NCI-H460 (cell line): ENCODE measurements at regions not wholly inside any gene's neighbourhood (a gene's known extent, or its start where the extent isn't known, plus 50 kb on each side); places are given as distances from the start of the nearest gene placed in this dataset.

Experiments used
- DNase-seq: peaks from one replicate; pipeline ENCODE4 v3.0.0-alpha.2; 2016; ENCODE audit warnings: low read depth; ENCODE audit errors: extremely low read depth

DNA sequence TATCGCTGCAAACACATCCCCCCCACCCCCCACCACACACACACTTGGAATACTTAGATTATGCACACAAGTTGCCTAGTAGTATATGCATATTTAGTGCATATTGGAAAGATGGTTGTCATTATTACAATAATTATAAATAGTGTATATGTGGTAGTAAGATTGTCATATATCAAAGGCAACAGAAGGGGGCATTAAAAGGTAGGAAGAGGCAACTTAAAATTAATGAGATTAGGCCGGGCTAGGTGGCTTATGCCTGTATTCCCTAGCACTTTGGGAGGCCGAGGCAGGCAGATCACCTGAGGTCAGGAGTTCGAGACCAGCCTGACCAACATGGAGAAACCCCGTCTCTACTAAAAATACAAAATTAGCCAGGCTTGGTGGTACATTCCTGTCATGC lies 52.1 kb downstream of the GSC start:
- DNase-seq = no peak

DNA sequence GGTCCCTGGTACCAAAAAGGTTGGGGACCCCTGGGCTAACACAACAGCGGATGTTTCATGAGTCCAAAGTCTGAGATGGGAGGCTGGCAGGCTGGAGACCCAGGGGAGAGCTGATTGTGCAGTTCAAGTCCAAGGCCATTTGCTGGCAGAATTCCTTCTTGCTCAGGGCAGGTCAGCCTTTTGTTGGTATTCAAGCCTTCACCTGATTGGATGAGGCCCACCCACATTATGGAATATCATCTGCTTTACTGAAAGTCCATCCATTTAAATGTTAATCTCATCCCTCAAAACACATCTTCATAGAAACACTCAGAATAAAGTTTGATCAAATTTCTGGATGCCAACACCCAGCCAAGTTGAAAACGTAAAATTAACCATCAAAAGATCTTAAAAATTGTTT lies 52.9 kb downstream of the GSC start:
- no peak for DNase-seq

DNA sequence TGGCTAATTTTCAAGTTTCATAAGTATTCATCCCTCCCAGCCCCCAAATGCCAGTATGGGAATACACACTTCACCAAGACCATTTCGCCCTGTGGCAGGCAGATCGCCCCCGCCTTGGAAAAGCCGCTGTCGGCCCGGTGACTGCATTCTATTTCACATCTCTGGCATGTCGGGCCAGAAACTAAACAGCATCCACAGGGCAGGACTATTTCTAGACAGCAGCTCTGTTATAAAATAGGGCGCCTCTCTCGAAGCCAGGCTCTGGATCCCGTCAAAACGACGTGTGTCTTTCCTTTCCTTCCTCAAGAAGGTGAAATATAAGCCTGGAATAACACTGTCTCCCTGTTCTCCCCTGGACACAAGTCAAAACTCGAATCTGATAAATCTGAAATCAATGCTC lies 56.8 kb downstream of the GSC start:
- no peak for DNase-seq

DNA sequence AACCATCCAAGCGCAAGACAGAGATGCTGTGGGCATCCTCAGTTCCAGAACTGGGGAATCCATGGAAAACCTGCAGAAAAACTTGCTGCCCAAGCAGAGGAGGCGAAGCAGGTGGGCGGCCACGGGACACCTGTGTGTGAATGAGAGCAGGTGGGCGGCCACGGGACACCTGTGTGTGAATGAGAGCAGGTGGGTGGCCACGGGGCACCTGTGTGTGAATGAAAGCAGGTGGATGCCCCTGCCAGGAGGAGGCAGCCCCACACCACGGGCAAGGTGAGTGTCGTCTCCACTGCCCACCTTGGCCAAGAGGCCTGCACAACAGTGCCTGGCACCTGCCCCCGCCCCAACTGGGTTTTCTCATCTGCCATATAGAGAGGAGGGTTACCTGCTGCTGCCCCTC lies 59.2 kb downstream of the GSC start:
- no peak for DNase-seq

DNA sequence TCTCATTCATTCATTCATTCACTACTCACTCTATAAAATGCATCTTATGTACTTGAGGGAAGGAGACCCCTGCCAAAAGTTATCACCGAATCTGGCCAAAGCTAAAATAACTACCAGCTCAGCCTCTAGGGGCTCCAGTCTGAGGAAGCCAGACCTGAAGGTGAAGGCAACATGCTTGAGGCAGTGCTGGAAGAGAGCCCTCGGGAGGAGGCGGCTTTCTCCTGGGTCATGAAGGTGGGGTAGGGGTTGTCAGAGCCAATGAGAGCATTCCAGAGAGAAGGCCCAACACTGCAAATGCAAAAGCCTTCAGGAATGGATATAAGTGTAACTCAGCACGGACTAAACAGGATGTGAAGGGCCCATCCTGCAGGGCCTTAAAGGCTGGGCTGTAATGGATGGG lies 62.4 kb downstream of the GSC start:
- DNase-seq = no peak

DNA sequence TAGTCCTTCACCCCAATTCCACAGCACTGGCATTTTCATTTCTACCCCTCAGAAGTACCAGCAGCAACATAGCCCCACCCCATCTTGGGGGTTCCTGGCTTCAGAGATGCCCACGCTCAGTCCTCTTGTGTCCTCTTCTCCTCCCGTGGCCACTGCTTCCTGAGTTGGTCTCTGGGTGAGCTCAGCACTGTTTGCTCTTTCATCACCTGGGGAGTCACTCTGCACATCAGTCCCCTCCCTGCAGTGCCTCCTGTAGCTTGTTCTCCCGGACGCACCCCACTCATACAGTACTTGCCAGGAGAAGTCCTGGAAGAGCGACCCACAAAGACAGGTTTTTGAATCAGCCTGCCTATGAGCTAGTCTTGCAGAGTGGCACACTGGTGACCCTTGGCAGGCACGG lies 63.8 kb downstream of the GSC start:
- DNase-seq = no peak

DNA sequence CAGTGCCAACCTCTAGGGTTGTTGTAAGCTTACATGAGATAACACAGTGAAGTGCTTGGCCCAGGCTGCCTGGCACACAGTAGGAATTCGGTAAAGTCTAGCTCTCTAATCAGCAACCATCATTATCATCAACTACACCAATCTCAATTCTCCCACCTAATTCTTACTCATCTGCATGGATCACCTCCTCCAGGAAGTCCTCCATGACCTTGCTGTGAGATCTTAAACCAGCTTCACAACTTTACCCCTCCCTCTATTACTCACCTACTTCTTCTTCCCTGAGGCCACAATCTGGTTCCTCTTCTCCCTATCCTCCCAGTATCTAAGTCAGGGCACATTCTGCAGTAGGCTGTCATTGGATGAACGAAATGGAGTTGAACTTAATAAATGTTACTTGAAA lies 67.3 kb downstream of the GSC start:
- no peak for DNase-seq

DNA sequence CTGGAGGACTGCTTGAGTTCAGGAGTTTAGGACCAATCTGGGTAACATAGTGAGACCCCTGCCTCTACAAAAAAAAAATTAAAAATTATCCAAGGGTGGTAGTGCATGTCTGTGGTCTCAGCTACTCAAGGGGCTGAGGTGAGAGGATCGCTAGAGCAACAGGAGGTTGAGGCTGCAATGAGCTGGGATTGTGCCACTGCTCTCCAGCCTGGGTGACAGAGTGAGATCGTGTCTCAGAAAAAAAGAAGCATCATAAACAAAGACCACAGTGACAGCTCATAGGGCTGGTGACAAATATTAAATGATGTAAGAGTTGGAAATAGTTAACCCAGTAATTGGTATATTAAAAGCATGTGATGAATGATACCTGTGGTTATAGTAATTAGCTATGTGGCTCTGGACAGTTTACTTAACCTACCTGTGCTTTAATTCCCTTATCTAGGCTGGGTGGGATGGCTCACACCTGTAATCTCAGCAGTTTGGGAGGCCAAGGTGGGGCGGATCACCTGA lies 68.0 kb downstream of the GSC start:
- DNase-seq = peak; percentile 8

DNA sequence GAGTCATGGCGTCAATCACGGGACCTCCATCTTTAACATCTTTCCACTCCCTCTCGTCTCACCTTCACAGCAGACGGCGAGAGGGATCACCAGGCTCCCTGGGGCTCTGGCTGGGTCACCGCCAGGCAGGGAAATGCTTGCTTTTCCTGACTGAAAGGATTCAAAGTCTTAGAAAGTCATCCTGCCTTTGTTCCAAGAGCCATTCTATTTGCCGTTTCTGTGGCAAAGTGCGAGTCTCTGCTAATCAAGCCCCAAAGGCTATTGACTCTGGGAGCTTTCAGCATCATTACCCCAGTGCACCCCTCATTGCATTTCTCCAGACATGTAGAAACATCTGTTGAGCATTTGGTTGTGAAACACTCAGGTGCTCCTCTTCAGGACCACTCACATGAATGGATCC lies 69.6 kb downstream of the GSC start:
- DNase-seq = no peak

DNA sequence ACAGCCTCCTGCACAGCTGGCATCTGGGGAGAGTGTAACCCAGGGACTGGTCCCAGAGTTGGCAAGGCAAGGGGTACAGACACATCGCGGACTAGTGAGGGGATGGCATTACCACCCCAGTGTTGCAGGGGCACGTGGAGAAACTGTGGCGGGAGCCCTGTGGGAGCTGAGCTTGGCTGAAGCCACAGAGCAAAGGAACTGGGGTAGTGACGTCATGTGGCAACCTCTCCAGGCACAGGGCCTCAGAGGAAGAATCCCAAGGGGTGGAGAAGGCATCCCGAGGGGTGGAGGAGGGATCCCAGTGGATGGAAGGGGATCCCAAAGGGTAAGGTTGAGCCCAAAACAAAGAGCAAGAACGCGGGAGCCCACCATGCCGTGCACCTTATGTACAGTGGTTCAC lies 70.1 kb downstream of the GSC start:
- DNase-seq = no peak

DNA sequence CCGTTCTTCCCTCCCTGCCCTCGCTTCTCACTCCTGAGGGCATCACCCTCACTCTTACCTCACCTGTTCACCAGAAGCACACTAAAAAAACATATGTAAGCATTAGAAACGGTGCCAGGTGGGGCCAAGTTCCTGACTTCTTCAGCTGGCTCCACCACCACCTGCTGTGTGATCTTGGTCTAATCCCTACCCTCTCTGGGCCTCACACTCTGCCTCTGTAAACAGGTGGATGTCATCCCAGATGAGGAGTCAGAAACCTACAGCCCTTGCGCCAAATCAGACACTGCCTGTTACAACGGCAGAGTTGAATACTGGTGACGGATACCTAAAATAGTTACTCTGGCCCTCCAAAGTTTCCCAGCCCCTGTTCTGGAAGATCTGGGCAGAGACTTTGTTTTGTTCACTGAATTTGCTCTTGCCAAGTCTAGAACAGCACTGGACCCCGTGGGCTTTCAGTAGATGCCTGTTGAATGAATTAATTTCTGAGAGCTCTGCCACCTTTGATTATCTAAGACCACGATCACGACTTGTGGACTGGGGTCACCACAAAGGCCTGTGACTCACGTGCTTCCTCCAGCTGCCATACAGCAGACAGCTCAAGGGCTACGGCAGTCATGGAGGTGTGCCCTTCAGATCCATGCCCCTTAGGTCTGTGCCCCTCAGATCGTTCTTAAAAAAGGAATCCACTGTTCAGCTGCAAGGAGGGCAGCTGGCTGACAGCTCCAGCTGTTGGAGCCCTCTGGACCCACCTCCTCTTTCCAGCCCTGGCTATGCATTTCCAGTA lies 71.9 kb downstream of the GSC start:
- no peak for DNase-seq

DNA sequence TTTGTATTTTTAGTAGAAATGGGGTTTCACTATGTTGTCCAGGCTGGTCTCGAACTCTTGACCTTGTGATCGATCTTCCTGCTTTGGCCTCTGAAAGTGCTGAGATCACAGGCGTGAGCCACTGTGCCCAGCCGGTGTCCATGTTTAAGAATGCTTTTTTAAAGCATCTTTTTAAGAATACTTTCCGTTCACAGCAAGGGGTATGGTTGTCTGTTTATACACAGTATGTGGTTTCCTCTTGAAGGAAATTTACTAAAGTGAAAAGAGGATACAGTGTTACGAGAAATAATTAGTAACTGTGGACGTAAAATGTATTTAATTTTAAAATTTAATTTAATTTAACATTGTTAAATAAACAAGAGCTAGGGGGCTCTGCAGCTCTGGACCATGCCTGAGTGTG lies 73.4 kb downstream of the GSC start:
- DNase-seq = no peak

DNA sequence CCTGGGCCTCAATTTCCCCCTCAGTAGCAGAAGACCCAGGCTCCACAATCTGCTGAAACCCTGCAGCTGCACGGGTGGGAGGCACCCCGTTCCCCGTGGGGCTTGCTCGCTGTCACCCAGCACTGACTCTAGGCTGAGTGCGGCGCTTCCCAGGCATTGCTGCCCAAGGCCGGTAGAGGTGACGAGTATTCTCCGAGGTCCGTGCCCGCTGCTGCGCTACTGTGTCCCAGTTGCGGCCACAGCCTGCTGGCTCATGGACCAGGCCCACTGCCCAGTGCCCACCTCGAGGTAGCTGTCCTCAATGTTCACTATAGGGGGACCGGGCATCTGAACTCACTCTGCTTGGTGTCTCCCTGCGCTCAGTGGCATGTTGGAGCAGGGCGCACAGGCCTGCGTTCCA lies 74.7 kb downstream of the GSC start:
- no peak for DNase-seq

DNA sequence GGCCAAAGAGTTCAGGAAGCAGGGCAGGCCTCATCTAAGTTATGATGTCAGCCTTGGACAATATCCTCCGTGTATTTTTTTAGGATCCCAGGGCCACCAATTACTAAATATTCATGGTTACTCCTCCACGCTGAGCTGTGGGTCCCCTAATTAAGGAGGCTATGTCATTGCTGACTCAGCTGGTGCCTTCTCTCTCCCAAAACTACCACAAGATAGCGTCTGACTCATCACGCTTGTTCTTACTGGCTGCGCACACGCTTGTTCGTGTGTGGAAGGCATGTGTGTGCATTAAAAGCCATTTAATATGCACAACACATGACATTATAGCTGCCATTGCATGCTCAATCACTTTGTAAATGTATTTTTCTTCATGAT lies 78.3 kb downstream of the GSC start:
- no peak for DNase-seq

DNA sequence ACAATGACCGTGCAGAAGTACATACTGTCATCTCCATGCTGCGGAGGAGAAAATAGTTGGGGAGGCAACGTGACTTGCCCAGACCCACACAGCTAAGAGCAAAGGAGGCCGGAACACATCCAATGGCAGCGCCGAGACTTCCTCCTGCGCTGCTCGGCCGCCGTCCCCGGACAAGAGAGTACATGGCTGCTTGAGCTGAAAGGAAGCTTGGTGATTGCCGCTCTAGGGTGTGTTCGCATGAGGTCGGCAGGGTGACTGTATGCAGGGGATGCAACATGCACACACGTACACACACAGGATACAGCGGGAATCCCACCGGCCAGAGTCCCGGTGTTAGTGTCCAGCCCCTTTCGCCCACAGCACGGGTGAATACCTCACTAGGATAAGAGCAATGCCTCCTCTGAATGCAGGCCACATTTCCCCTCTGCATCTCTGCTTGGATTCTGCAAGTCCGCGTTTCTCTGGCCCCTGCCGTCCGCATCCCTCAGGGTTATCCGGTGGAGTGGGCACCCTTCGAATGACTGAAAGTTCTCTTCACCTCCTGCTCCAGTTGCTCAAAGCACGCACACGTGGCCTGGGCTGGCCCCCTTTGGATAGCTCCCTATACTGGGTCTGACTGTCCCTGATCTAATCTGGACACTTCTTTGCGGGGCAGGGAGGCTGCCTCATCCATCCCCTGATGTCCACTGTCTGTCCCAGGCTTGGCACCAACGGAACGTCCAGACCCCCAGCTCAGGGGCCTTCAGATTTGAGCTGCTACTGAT lies 78.8 kb downstream of the GSC start:
- DNase-seq = no peak

DNA sequence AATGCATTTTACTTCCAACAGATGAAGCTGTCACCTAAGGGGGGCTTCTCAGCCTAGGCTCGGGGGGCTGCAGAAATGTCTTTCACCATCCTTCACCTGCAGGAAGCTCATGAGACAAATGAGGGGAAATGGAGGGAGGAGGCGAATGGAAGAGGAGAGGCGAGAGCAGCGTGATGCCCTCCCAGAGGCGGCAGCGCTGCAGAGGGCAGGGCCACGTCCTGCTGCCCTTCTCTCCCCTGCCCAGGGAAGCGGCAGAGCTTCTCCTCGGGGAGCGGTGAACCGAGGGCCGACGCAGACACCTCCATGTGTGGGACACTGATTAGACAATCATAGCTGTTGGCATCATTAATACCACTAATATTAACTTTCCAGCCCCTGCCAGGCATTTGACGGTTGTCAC lies 78.3 kb downstream of the SERPINA3 start:
- no peak for DNase-seq

DNA sequence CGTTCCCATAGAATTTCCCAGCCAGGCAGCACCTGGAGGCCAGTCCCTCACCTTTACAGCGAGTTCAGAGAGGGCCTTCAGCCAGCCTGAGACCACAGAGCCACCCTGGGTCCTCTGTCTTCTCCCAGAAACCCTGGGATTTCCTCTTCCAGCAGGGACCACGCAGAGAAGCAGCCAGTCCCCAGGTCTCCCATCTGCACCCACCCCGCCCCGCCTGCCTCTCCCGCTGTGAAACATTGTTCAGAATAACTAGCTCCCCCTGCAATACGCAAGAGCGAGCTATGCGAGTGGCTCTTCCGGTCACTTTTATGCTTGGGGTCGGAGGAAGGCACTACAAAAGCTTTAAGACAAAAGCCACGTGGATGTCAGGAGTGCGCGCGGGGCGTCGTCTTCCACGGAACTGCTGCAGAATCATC lies 77.8 kb downstream of the SERPINA3 start:
- no peak for DNase-seq

DNA sequence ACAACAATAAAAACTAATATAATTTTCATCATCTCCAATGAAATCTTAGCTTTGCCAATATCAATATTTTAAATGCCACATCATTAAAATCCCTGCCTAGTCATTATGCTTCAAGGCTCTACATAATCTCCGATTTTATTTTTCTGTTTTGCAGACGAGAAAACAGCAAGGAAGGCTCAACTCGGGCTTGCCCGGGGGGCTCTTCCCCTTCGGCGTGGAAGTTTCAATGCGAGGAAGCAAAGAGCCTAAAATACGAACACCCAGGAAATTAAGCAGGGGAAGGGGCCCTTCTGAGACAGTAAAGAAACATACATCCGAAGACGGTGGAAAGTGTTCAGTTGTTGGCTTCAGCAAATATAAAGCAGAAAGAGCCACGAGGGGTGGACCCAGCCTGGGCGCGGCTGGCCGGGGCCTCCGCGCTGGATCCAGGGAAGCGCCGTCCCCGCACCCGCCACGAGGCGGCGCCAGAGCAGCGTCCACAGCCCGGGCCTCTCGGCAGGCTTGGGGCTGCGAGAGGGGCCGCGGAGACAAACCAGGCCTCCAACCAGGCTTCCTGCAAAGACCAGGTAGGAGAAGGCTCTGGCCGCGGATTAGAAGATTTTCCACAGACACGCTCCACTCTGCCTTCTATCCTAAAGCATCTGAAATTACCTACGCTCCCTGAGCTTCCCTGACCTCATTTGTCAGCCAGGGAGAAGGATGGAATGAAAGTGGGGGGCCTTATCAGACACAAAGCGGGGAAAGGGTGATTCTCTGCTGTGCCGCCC lies 77.2 kb downstream of the SERPINA3 start:
- peak; percentile 52 for DNase-seq

DNA sequence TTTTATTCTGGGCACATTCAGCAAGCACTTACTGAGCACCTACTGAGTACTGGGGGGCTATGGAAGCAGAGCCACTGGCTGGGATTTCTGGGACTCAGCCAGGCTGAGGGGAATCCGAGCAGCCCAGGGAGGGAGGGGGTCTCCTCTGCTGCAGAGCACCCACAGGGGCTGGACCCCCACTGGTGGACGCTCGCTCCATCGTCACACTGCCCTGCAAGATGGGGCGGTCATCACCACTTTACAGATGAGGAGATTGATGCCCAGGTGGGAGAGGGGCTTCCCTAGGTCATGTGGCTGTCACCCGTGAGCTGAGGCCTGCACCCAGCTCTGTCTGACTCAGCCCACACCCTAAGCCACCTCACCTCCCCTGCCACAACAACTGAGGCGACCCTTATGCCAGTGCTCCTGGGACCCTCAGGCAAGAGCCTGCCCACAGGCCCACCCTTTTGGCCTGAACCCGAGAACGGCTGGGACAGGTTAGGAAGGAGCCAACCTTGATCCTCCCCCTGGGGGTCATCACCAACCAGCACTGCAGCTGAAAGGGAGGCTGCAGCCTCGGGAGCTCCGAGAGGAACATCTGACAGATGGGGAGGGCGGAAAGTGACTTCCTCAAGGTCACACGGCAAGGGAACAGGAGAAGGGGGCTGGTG lies 74.4 kb downstream of the SERPINA3 start:
- DNase-seq = no peak

DNA sequence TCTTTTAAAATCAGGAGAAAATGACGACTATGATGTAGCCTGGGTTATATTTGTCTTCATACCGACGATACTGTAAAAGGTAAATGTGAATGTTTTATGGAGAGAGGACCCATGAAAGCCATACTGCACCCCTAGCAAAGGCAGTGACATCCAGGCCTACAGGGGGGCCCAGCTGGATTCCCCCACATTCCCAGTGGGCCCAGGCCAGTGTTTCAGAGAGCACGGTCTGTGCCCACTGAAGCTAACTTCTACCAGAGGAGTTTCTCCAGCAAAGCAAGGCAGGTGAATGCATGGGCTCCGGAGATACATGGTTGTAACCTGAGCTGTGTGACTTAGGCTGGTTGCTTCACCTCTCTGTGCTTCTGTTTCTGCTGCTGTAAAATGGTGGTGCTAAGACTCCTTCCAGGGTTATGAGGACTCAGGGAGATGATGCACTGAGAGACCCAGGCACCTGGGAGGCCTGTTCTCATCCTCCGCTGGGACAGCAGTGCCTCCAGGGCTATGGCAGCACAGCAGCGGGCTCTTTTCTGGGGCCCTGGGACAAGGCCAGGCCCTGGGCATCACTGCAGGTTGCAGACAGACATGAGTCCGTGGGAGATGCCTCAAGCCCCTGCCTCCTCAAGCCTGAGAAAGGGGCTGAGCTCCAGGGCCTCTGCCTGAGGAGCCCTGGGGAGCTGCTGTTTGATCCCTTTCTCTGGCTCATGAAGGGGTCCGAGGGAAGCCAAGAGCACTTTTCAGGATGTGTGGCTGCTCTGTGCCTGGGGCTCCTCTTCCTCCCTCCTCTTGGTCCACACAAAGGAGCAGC lies 73.7 kb downstream of the SERPINA3 start:
- DNase-seq = no peak
